ENCODE measurements at regions not wholly inside any gene's neighbourhood (a gene's known extent, or its start where the extent isn't known, plus 50 kb on each side); places are given as distances from the start of the nearest gene placed in this dataset.

- H3K27ac Mint-ChIP-seq = no peak overlapping the region
- no peaks in the 10 kb centered on the region for H3K36me3 Mint-ChIP-seq (ENCODE audit: low read depth)
- H3K4me1 Mint-ChIP-seq (ENCODE audit: low read depth) = no peaks in the 10 kb centered on the region
- H3K27me3 Mint-ChIP-seq (ENCODE audit: low read depth) = no peaks in the 10 kb centered on the region
- no peak overlapping the region for H3K4me3 Mint-ChIP-seq
- H3K9me3 Mint-ChIP-seq = peaks cover 38% of the 10 kb centered on the region
Observed at GRCh38 chr20:21981179-21981578, 275.7 kb downstream of the PAX1 start.

DNA sequence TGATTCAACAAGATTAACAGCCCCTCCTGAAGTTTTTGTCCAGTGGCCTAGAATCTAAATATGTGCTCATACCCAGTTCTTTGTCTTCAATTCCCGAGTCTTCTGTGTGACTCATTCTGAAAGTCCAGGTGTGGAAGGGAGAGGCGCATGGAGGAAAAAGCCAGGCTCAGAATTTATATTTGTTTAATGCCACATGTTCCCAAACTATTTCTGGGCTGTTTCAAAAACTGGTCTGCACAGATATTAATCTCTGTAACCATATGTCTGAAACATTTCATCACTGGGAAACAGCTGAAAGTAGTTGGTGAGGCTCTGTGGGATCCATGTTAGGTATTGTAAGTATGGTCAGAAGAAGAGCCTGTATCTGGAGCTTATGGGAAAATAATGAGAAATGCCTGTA, 266.0 kb downstream of the PAX1 start:
- Mint-ChIP-seq H3K27me3 (ENCODE audit: low read depth) (no peaks in the 10 kb centered on the region), H3K36me3 (ENCODE audit: low read depth) (no peaks in the 10 kb centered on the region), H3K4me1 (ENCODE audit: low read depth) (no peaks in the 10 kb centered on the region), H3K9me3 (peaks cover 8% of the 10 kb centered on the region), H3K27ac (no peak overlapping the region), H3K4me3 (no peak overlapping the region)

- Mint-ChIP-seq H3K27ac (no peak overlapping the region), H3K4me1 (ENCODE audit: low read depth) (no peaks in the 10 kb centered on the region), H3K36me3 (ENCODE audit: low read depth) (no peaks in the 10 kb centered on the region), H3K9me3 (peaks cover 9% of the 10 kb centered on the region), H3K27me3 (ENCODE audit: low read depth) (no peaks in the 10 kb centered on the region), H3K4me3 (no peak overlapping the region)
Observed at GRCh38 chr20:21968486-21968885, 263.0 kb downstream of the PAX1 start.

DNA sequence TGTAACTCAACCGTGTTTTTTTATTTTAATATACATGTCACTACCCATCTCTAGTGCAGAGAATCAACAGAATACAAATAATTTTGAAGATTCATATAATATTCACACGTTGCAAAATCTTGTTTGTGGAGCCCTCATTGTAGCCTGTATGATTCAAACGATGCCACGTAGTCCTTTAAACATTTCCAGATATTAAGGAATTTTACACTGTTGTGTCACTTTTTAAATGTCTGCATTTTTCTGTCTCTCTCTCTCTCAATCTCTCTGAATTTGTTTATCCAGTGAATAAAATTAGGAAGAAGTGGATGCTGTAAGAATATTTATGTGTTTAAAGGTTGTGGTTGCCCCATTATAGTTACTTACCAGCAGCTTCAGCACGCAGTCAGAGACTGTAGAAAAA, 262.0 kb downstream of the PAX1 start:
- H3K36me3 Mint-ChIP-seq (ENCODE audit: low read depth) = no peaks in the 10 kb centered on the region
- no peak overlapping the region for H3K27ac Mint-ChIP-seq
- peaks cover 11% of the 10 kb centered on the region for H3K9me3 Mint-ChIP-seq
- no peak overlapping the region for H3K4me3 Mint-ChIP-seq
- H3K4me1 Mint-ChIP-seq (ENCODE audit: low read depth) = no peaks in the 10 kb centered on the region
- H3K27me3 Mint-ChIP-seq (ENCODE audit: low read depth) = no peaks in the 10 kb centered on the region

- Mint-ChIP-seq H3K36me3 (ENCODE audit: low read depth) (no peaks in the 10 kb centered on the region), H3K9me3 (peaks cover 4% of the 10 kb centered on the region), H3K27me3 (ENCODE audit: low read depth) (no peaks in the 10 kb centered on the region), H3K4me3 (no peak overlapping the region), H3K27ac (no peak overlapping the region), H3K4me1 (ENCODE audit: low read depth) (no peaks in the 10 kb centered on the region)
Observed at GRCh38 chr20:21956591-21956990, 251.1 kb downstream of the PAX1 start.

- Mint-ChIP-seq H3K4me1 (ENCODE audit: low read depth) (no peaks in the 10 kb centered on the region), H3K36me3 (ENCODE audit: low read depth) (no peaks in the 10 kb centered on the region), H3K27me3 (ENCODE audit: low read depth) (no peaks in the 10 kb centered on the region), H3K27ac (no peak overlapping the region), H3K4me3 (no peak overlapping the region), H3K9me3 (peaks cover 24% of the 10 kb centered on the region)
Observed at GRCh38 chr20:21947406-21947805, 241.9 kb downstream of the PAX1 start.

- Mint-ChIP-seq H3K4me3 (no peak overlapping the region), H3K36me3 (ENCODE audit: low read depth) (no peaks in the 10 kb centered on the region), H3K9me3 (peaks cover 25% of the 10 kb centered on the region)
Observed at GRCh38 chr20:21944227-21944626, 238.8 kb downstream of the PAX1 start.

DNA sequence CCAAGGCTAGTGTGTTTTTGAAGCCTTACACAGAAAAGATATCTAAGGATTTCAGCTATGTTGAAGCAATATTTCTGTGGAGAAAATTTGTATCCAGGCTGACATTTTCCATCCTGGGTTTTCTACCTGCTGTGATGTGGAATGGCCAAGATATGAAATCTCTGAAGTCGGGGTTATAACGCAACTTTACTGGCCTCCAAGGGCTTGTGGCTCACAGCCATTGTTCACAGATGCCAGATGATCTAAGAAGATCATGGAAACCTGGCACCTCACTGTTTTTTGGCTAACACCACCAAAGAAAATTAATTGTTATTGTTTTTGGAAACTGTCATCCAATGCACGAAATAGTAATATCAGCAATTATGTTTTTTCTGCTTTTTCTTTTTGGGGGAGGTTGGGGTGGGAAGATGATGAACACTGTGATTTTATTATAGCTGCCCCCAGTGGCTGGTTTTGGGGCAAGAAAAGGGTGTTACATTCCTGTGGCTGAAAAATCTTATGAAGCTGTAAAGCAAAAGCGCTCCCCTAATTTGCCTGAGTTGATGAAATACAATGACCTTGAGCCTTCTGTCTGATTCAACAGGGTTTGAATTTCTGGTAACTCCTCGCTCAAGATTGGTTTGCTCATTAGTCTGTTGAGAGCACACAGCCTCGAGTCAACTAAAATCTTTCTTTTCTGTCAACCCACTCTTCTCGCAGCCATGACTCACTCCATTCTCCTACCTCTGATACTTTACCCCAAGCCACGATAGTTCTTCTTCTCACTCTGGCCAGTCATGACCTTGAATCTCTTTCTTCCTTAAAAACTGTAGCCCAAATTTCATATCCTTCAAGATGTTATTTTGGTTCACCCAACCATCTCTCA, 236.7 kb downstream of the PAX1 start:
- Mint-ChIP-seq H3K36me3 (ENCODE audit: low read depth) (no peaks in the 10 kb centered on the region), H3K4me3 (no peak overlapping the region), H3K9me3 (peaks cover 19% of the 10 kb centered on the region), H3K4me1 (ENCODE audit: low read depth) (no peaks in the 10 kb centered on the region), H3K27me3 (ENCODE audit: low read depth) (no peaks in the 10 kb centered on the region), H3K27ac (no peak overlapping the region)

More at GRCh38 chr20:21944227-21944626, 238.8 kb downstream of the PAX1 start:
- Mint-ChIP-seq H3K27ac (no peak overlapping the region), H3K27me3 (ENCODE audit: low read depth) (no peaks in the 10 kb centered on the region), H3K4me1 (ENCODE audit: low read depth) (no peaks in the 10 kb centered on the region)

DNA sequence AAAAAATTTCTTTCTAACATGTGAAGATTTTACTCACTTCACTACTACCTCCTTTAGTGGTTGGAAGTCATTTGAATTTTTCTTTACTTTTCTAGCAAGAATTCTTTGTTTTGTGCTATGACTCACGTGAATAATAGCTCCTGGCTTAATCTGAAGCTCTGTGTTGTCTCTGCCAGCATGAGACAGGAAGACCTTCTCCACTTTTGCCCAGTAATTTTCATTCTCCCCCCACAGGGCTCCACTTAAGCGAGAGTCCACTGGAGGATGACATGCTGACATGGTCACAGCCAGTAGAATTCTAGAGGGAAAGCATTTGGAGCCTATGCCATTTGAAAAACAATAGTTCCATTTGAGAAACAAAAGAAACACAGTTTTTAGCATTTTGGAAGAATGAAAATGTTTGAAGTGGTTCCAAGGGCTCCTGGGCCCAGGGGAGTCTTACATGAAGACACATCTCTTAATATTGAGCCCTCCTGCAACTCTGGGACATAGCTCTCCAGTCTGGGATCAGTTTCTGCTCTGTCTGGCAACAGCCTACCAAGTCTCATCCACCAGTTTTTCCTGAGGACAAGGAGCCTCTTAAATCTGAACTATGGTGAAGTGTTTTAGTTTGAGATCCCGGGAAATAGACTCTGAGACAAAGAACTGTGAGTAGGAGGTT, 231.4 kb downstream of the PAX1 start:
- Mint-ChIP-seq H3K27me3 (ENCODE audit: low read depth) (no peaks in the 10 kb centered on the region), H3K36me3 (ENCODE audit: low read depth) (no peaks in the 10 kb centered on the region), H3K4me3 (no peak overlapping the region), H3K9me3 (peaks cover 10% of the 10 kb centered on the region), H3K27ac (no peak overlapping the region), H3K4me1 (ENCODE audit: low read depth) (no peaks in the 10 kb centered on the region)

- no peak overlapping the region for H3K4me3 Mint-ChIP-seq
- H3K9me3 Mint-ChIP-seq = peaks cover 8% of the 10 kb centered on the region
- no peak overlapping the region for H3K27ac Mint-ChIP-seq
- H3K4me1 Mint-ChIP-seq (ENCODE audit: low read depth) = no peaks in the 10 kb centered on the region
- H3K36me3 Mint-ChIP-seq (ENCODE audit: low read depth) = no peaks in the 10 kb centered on the region
- H3K27me3 Mint-ChIP-seq (ENCODE audit: low read depth) = no peaks in the 10 kb centered on the region
Observed at GRCh38 chr20:21936261-21936660, 230.8 kb downstream of the PAX1 start.

DNA sequence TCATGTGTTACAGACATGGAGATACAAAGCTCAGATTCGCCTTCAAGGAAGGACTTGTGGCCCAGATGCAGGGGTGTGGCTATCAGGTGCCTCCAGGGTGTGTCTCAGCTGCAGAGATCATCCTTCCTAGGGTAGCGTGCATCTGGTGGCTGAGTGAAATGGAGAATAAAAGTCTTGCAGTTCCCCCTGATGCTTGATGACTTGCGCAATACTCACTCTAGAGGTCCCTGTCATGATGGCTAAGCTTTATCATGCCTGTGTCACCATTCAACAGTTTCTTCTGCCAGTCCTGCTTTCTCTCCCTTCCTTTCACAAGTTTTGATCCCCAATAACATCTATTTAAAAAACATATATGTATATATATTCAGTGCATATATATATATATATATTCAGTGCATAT, 228.1 kb downstream of the PAX1 start:
- no peaks in the 10 kb centered on the region for H3K27me3 Mint-ChIP-seq (ENCODE audit: low read depth)
- H3K36me3 Mint-ChIP-seq (ENCODE audit: low read depth) = no peaks in the 10 kb centered on the region

DNA sequence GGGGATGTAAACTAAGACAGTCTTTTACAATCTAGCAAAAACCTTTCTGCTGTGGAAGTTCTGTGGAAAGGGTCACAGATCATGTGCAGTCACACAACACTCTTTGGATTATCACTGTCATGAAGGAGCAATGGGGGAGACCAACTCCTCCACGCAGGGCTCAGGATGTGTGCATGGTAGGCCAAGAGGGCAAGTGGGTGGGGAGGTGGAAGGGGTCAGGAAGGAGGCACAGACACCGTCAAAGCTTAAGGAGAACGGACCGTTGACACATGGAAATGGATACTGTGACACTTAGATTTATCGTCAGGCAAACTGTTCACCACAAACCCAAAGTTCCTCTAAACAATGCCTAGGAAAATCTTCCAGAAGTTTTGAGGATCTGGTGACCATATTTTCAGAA, 215.8 kb downstream of the PAX1 start:
- no peak overlapping the region for H3K4me3 Mint-ChIP-seq
- H3K4me1 Mint-ChIP-seq (ENCODE audit: low read depth) = no peaks in the 10 kb centered on the region
- peaks cover 39% of the 10 kb centered on the region for H3K9me3 Mint-ChIP-seq
- H3K36me3 Mint-ChIP-seq (ENCODE audit: low read depth) = no peaks in the 10 kb centered on the region
- H3K27ac Mint-ChIP-seq = no peak overlapping the region
- H3K27me3 Mint-ChIP-seq (ENCODE audit: low read depth) = no peaks in the 10 kb centered on the region

More for the DNA sequence above, 228.1 kb downstream of the PAX1 start:
- Mint-ChIP-seq H3K27ac (no peak overlapping the region), H3K4me3 (no peak overlapping the region), H3K4me1 (ENCODE audit: low read depth) (no peaks in the 10 kb centered on the region), H3K9me3 (peaks cover 3% of the 10 kb centered on the region)

GRCh38 chr20:21920211-21920610, 214.7 kb downstream of the PAX1 start:
- H3K36me3 Mint-ChIP-seq (ENCODE audit: low read depth) = no peaks in the 10 kb centered on the region
- H3K27me3 Mint-ChIP-seq (ENCODE audit: low read depth) = no peaks in the 10 kb centered on the region
- no peak overlapping the region for H3K27ac Mint-ChIP-seq
- H3K4me3 Mint-ChIP-seq = no peak overlapping the region
- peaks cover 32% of the 10 kb centered on the region for H3K9me3 Mint-ChIP-seq
- H3K4me1 Mint-ChIP-seq (ENCODE audit: low read depth) = no peaks in the 10 kb centered on the region

DNA sequence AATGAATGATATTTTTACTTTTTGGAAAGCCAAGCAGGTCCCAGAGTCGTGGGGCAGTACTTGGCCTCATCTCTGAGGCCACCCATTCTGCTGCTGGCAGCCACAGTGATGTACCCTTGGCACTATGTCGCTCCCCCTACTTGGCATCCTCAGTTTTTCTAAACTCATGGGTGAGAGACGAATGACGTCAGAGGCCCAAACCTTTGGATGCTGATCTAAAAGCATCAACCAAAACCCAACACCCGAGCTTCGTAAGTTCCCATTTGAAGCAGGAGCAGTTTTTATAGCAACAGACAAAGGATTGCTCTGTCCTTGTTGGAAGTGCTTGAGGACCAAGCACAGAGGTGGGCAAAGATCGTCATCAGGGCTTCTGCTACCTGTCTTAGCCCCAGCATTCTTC, 212.9 kb downstream of the PAX1 start:
- Mint-ChIP-seq H3K36me3 (ENCODE audit: low read depth) (no peaks in the 10 kb centered on the region), H3K9me3 (peaks cover 24% of the 10 kb centered on the region), H3K4me3 (no peak overlapping the region), H3K4me1 (ENCODE audit: low read depth) (no peaks in the 10 kb centered on the region), H3K27me3 (ENCODE audit: low read depth) (no peaks in the 10 kb centered on the region), H3K27ac (no peak overlapping the region)

GRCh38 chr20:21902391-21902790, 196.9 kb downstream of the PAX1 start:
- Mint-ChIP-seq H3K27ac (no peak overlapping the region), H3K36me3 (ENCODE audit: low read depth) (no peaks in the 10 kb centered on the region), H3K9me3 (peaks cover 22% of the 10 kb centered on the region), H3K27me3 (ENCODE audit: low read depth) (no peaks in the 10 kb centered on the region), H3K4me1 (ENCODE audit: low read depth) (no peaks in the 10 kb centered on the region), H3K4me3 (no peak overlapping the region)

Data from T-helper 1 cell treated with Interleukin-12 subunit alpha and Interleukin-12 subunit beta and Interleukin-4 antibody, amounts not matched to agents 30 μg/mL and 1 μg/mL, for 36 hours (primary cell).